Activated CD4-positive, alpha-beta T cell treated with anti-CD3 and anti-CD28 coated beads, Interleukin-2, amount 50 U/mL, for 16 hours (primary cell): ENCODE measurements at regions not wholly inside any gene's neighbourhood (a gene's known extent, or its start where the extent isn't known, plus 50 kb on each side); places are given as distances from the start of the nearest gene placed in this dataset.

Experiments used
- DNase-seq: peaks from one replicate; pipeline ENCODE4 v3.0.0-alpha.2; 2020

DNA sequence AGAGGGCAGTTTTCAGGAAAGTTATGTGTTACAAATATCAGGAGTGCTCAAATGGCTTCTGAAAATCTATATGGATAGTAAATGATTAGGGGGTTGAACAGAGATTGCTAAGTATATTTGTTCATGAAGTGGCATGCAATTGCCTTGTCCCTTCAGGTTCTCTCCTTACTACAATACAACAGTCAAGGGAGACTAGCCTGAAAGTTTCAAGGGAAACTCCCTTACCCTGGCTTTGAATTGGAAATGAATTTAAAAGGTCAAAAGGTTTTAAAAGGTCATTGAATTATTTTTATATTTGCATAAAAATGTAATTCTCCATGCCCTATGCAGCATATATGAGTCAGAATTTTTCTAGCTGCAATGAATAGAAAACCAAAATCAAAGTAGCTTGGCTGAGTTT is 253.1 kb upstream of the SYT1 start:
- DNase-seq = no peak

DNA sequence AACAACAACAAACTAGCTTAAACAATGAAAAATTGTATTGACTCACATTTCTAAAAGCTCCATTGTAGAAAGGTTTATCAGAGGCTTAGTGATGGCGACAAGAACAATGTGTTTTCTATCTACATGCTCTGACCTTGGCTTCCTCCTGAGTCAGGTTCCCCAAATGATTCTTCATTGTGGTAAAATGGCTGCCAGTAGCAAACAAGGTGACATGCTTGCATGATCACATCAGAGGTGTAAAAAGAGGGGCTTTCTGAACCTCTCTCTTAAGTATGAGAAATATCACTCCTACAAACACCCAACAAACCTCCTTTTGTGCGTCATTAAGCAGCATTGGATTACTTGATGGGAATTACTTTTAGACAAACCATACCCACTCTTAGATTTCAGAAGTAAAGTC is 252.4 kb upstream of the SYT1 start:
- DNase-seq = no peak

DNA sequence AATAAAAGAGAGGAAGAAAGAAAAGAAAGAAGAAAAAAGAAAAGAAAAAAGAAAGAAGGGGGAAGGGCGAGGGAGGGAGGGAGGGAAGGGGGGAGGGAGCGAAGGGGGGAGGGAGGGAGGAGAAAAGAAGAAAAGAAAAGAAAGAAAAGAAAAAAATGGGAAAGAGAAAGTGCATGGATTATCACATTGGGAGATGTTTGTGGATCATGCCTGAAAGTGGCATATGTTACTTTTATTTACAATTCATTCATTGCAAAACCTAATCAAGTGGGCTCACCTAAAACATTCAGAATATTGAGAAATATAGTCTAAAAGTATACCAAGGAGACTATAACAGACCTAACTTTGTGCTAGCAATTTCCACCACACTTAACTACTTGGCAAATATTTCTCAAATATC is 246.9 kb upstream of the SYT1 start:
- no peak for DNase-seq

DNA sequence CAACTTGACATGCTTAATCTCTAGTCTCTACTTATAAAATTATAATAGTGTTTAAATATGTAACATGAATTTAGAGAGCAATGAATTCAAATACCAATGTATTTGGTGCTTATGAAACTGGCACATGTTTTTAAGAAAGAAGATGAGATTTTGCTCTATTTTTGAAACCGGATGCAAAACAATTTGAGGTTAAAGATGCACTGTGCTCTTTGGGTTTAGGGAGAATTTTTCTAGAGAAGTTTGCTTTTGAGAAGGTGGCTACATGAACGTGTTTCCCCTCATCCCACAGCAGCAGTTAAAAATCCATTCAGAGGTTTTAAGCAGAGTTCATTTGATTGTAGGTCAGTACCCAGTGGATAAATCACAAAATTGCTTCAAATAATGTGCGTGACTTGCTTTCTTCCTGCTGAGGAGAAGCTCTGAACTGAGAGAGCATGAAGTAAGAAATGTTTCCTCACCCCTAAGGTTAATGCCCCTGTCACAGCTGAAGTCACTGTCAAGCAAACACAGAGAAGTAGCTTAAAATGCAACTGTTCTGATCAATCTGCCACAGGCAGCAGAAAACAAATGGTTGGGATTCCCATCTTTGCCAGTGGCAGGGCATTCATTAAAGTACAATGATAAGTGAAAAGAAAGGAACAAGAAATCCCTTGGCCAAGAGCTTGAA is 241.9 kb upstream of the SYT1 start:
- no peak for DNase-seq

DNA sequence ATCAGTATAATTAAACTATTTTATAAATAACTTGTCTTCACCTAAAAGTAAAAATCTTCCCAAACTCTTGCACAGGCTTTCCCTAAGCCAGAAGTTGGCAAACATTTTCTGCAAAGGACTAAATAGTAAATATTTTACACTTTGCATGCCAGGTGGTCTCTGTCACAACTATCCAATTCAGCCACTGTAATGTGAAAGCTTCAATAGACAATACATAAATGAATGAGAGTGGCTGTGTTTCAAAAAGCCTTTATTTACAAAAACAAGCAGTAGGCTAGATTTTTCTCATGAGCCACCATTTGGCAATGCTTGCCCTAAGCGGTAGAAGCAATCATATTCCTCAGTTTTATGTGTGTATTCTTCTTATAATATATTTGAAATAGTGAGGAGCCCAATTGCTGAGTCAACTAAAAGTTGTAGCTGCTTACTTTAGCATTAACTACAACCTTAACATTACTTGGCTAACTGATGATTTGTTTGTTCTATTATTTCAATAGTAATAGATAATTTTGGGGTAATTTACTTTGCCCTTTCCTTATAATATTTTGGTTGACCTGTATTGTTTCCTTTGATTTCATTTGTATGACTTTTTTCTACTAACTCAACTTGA is 236.0 kb upstream of the SYT1 start:
- DNase-seq = no peak

DNA sequence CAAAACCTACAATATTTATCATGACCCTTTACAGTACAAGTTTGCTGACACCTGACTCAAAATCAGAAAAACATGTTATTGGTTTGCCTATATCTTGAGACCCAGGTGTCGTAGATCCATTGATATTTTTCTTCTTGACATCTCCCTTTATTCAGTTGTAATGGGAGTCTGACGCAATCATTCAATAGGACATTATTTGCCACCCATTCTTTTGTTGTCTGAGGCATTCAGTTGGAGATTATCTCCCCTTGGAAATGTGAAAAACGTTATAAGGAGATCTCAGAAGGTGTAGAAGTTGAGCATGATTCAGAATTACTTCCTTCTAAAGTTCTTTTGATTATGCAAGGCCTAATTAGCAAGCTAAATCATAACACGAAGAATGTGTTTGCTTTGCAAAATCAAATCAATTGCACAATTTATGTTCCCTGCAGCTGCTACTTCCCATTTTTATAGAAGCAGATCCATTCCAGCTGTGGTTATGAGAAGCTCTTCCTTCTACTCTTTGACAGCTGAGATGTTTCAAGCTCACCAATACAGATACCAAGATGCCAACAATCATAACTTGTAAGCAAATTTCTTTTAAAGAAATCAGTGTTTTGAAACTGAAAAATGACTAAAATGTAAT is 228.2 kb upstream of the SYT1 start:
- no peak for DNase-seq

DNA sequence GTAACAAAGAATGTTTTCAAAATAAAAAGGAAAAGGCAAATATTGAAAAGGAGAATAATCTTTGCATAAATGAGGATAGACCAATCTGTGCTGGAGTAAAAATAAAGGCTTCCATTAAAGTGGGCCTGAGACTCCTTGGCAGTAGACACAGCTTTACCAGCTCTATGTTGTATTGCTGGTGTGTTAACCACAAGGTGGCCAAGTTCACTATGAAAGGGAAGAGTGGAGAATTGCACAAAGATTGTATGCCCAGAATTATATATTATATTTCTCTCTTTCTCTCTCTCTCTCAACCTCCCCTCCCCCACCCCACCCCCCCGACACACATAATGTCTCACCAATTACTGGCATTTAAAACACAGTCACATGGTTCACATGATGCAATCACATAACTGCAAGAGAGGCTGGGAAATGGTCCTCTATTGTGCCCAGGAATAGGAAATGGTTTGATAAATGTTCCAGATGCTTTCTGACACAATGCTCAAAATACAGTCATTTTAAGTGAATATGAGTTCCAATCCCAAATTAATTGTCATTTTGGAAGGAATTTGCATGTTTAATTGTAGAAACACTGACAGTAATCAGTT is 222.6 kb upstream of the SYT1 start:
- no peak for DNase-seq

DNA sequence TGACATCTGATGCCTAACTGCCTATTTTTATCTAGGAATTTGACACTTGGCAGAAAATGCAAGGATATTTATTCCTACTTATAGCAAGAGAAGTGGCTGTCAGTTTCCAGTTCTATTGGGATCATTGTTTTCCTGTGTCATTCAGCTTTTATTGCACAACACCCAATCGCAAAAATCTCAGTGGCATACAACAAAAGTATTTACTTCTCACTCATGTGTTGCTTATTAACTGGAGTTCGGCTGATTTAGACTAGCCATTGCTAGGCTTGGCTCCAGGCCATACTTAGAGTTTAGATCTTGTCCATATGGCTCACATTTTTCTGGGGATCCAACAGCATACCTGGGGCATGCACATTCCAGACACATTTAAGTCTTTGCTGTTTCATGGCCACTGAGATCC is 218.6 kb upstream of the SYT1 start:
- DNase-seq = no peak

DNA sequence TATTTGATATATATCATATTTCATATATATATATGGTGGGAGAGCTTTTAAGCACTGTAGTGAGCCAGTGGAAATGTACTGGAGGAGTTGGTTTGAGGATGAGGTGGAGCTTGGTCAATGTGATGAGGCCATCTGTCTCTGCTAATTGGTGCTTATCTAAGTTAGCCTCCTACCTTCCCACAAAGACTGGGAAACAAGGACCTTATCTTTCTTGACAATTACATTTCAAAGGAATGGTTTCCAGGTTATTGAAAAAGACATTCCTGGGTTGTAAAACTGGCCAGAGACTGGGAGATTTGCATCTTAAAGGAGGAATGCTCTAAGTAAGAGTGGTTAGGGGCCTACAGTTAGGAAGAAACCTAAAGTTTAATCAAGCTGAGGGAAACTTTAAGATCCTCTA is 212.8 kb upstream of the SYT1 start:
- no peak for DNase-seq

DNA sequence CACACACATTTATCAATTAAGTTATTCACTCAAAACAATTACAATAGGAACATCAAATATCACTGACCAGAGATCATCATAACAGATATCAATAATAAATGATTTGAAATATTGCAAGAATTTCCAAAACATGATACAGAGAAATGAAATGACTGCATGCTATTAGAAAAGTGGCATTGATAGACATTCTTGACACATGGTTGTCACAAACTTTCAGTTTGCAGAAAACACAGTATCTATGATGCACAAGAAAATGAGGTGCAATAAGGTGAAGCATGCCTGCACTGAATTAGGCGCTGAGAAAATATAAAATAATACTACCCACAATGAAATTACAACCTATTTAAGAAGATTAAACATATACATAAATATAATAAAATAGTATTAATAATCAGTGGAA is 198.0 kb upstream of the SYT1 start:
- no peak for DNase-seq

DNA sequence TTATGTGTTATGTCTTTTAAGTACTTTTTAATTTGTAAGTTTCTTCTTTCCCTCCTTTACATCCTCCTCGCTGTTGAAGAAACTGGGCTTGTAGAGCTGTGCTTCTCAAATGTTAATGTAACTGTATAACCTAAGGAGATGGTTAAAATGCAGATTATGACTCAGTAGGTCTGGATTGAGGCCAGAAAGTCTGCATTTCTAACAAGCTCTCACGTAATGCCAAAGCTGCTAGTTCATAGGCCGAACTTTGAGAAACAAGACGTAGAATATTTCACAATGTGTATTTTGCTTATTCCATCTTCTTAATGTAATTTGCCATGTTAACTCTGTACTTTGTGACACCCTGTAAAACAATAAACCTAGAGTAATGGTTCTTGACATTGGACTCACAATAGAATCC is 193.3 kb upstream of the SYT1 start:
- DNase-seq = no peak

DNA sequence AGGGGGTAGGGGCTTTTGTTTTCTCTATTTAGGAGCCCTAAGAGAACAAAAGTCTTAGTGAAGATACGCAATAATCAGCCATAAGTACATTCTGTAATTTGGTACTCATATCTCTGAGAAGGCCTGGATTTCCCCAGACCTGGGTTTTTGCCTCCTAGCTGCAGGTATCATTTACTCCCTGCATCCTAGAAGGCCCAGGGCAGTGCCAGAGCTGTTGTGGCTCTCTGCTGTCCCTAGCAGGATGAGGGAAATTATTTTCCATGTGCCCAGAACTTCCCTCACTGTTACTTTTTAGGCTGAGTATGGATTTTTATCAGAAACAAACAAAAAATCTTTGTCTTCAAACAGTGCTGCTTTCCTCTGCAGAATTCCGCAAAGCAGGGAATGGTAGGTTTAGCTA is 192.5 kb upstream of the SYT1 start:
- DNase-seq = no peak

DNA sequence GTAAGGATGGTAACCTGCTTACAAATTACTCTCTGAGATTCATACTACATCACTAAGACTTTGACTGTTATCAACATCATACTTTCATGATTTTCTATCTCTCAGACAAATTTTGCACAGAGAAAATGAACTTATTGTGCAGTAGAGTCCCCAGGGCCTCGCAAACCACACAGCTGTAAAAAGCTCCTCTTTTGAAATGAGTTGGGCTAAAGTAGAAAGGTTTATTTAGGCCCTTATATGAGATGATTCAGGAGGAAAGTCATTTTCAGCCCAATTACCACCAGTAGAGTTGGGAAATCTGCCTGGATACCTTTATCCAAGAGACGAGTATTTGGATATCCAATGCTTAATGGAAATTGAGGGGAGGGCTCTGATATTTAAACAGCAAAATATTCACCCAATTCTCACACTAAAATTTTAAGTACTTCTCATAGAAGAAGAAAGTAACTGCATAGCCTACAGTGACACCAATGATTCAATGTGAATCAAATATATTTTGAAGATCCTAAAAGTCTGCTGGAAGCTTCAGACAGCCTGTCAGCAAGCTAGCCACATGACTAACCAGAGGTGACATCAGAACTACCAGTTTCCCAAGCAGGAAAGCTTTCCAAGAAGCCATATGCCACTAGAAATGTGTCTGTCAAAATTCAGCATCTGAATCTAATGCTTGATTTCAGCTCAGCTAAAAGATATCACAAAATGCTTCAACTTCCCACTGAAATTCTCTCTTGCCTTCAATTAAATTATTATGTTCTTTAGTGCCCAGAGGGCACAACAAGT is 190.1 kb upstream of the SYT1 start:
- no peak for DNase-seq

DNA sequence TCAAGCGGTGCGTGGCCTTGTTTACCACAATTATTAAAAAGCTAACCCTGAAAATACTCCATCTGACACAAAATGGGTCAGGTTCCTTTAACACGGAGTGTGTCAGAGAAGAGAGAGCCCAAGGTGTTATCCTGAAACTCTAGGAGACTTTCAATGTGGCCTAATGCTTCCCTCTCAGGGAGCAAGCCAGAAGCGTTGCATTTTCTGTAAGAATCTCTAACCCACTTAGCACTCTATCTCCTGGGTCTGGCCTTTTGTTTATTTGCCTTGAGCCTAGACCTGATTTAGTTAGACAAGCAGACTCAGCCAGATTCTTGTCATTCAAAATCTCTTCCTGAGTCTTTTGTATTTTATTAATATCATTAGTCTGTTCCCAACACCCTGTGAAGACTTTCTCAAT is 184.0 kb upstream of the SYT1 start:
- no peak for DNase-seq

DNA sequence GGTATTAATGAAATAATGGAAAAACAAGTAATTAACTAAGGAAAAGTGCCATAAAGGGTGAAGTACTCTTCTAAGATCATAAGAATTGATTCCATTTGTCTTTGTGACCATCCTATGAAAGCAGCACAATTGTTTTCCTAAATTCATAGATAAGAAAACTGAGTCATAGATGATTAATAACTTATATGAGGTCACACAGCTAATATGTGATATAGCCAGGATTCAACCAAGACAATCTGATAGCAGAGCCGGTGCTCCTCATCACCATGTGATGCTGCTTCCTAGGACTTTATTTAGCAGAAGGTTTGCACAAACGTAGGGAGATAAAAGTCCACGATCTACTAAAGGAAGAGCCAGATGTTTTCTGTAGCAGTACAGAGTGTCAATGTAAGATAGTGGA is 181.5 kb upstream of the SYT1 start:
- DNase-seq = no peak

DNA sequence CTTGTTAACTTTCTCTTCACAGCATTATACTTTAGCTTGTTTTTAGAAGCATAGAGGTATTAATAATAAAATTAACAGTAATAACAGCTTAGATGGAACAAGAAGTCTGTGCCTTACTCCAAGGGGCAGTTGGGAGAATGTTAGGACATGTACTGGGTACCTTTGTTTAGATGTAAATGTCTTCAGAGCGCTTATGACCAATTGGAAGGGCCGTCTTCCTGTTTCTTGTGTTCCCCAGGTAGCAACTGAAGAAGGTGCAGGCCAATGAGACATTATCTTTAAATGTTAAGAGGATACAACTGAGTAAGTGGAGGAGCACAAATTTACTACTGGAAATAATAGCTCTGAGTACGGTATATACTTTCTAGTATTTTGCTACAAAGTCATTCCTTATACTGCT is 180.9 kb upstream of the SYT1 start:
- DNase-seq = no peak

DNA sequence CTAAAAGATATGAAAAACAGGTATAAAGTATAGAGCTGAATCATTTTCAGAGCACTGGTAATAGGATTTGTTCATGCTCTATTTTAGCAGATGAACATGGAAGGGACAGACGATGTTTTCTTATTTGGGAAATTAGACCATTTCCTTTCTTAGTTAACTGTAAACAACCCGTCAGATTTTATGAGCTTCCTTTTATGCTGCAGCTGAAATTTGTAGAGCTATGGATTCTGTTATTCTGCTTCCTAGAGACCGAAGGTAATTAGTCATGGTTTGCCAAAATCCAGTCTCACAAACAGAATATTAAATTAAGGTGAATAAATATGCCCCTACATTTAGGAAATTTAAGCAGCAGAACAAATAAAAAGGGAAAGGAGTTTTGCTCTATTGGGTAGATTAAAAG is 180.2 kb upstream of the SYT1 start:
- no peak for DNase-seq

DNA sequence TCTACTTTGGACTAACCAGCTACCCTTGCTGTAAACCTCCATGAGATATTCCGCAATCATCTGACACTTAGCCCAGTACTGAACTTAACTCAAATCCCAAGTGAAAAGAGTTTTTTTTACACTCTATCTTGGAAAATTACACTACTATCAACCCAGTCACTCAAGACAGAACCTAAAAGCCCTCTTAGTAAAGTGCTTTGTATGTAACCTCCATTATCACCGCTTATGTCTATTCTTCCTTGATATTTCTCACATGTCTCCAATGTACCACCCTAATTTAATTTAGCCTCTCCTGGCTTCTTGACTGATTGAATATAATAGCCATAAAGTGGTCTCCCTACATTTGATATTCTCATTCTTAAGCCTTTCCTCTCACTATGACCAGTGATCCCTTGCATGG is 168.8 kb upstream of the SYT1 start:
- DNase-seq = no peak

DNA sequence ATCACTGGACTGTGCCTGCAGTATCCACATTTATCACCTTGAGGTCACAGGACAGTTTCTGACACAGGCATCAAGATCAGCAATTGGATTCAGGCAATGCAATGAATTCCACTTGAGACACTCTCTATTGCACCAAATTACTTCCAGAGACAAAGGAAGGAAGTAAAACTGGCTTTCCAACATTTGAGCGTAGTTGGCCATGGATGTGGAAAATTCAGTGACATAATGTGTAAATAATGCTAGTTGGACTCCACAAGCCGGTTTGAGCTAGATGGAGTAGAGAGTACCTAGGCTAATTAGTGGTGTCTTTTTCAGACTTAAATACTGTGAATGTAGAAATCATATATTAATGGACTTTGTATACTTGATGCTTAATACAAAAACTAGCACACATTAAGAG is 168.3 kb upstream of the SYT1 start:
- DNase-seq = no peak

DNA sequence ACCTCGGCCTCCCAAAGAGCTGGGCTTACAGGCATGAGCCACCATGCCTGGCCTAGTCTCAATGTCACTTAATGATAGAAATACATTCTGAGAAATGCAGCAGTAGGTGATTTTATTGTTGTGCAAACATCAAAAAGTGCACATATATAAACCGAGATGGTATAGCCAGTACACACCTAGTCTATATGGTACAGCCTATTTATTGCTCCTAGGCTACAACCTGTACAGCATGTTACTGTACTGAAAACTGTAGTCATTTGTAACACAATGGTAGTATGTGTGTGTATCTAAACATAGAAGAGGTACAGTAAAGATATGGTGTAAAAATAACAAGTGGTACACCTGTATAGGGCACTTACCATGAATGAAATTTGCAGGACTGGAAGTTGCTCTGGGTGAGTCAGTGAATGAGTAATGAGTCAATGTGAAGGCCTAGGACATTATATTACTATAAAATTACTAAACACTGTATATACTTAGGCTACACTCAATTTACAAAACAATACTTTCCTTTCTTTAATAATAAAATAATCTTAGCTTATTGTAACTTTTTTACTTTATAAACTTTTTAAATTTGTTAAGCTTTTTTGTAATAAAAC is 166.7 kb upstream of the SYT1 start:
- no peak for DNase-seq

DNA sequence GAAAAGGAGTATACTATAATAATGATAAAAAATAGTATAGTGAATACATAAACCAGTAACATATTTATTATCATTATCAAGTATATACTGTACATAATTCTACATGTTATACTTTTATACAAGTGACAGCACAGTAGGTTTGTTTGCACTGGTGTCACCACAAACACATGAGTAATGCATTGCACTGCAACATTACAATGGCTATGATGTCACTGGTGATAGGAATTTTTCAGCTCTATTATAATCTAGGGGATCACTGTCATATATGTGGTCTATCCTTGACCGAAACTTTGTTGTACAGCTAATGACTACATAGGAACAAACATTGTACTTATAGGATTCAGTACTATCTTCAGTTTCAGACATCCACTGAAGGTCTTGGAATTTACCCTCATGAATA is 165.8 kb upstream of the SYT1 start:
- DNase-seq = no peak

DNA sequence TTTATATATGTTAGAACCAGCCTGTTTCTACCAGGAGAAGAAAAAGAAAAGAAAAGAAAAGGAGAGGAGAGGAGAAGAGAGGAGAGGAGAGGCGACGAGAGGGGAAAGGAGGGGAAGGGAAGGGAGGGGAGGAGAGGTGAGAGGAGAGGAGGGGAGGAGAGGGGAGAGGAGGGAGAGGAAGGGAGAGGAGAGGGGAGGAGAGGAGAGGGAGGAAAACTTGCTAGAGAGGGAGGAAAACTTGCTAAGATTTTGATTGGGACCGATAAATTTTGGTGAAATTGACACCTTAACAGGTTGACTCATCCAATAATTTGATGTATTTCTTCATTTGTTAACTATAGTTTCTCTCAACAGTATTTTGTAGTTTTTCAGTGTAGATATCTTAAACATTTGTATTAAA is 164.0 kb upstream of the SYT1 start:
- DNase-seq = no peak

DNA sequence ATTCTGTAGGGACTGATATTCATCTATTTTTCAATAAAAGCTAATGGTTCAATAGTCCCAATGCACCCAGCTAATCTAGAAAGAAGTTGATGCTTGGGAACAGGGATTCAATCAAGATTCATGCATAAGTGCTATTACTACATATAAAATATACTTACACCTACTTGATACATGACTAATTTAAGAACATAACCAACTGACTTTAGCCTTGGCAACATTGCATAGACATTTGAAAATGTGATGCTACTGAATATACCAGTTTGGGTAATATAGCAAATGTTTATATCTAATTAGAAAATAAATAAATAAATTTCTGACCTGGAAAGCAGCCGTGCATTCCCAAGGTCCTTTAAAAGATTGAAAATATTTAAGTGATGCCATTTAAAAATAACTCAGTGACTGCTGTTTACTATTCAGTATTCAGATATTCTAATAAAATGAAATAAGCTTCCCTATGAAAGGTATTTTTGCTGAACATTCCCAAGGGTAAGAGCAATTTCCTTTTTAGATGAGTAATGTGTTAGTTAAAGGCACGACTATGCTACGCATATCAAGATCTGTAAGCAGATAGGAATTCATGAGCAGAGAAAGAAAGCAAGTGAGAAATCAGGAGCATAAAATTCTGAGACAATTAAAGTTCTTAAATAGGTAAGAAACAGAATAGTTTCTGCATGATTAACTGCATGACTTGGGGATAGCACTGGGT is 160.6 kb upstream of the SYT1 start:
- no peak for DNase-seq
